Left renal pelvis (tissue), 4 donors: ENCODE measurements at regions not wholly inside any gene's neighbourhood (a gene's known extent, or its start where the extent isn't known, plus 50 kb on each side); places are given as distances from the start of the nearest gene placed in this dataset.
"Not testable (repeated sequence)": the region's sequence is repeated elsewhere in the genome, so short reads cannot be mapped to it uniquely, and the experiment has no call there.

ENCODE experiments used
- DNase-seq, 4 donors: peaks; one replicate each; pipeline ENCODE4 v3.0.0-alpha.2; 2013; ENCODE audit warnings: low read depth in 4 of 4, low spot score in 3 of 4

- DNase-seq: no peak
Observed at GRCh38 chr1:169044296-169044695, 62.2 kb upstream of the ATP1B1 start.

- DNase-seq: no peak
Observed at GRCh38 chr1:169044971-169045370, 61.5 kb upstream of the ATP1B1 start.

- no peak for DNase-seq
Observed at GRCh38 chr1:169046671-169047070, 59.8 kb upstream of the ATP1B1 start.

GRCh38 chr1:169047074-169047473 lies 59.4 kb upstream of the ATP1B1 start:
- DNase-seq: no peak

GRCh38 chr1:169048043-169048442 lies 58.4 kb upstream of the ATP1B1 start:
- no peak for DNase-seq

- no peak for DNase-seq
Observed at GRCh38 chr1:169049258-169049938, 57.1 kb upstream of the ATP1B1 start.

GRCh38 chr1:169051171-169051570 lies 55.3 kb upstream of the ATP1B1 start:
- DNase-seq: no peak

- DNase-seq: not testable (repeated sequence)
Observed at GRCh38 chr1:169052171-169052570, 54.3 kb upstream of the ATP1B1 start.

- DNase-seq: no peak
Observed at GRCh38 chr1:169052727-169053126, 53.8 kb upstream of the ATP1B1 start.

- no peak for DNase-seq
Observed at GRCh38 chr1:169053196-169053595, 53.3 kb upstream of the ATP1B1 start.
